Inflammatory macrophage treated with lipopolysaccharide for 1 hour (primary cell): ENCODE measurements at regions not wholly inside any gene's neighbourhood (a gene's known extent, or its start where the extent isn't known, plus 50 kb on each side); places are given as distances from the start of the nearest gene placed in this dataset.
"Not testable (repeated sequence)": the region's sequence is repeated elsewhere in the genome, so short reads cannot be mapped to it uniquely, and the experiment has no call there.

Experiments used
- DNase-seq, 2 donors: peaks; one replicate each; pipeline ENCODE4 v3.0.0-alpha.2; 2020 to 2022

DNA sequence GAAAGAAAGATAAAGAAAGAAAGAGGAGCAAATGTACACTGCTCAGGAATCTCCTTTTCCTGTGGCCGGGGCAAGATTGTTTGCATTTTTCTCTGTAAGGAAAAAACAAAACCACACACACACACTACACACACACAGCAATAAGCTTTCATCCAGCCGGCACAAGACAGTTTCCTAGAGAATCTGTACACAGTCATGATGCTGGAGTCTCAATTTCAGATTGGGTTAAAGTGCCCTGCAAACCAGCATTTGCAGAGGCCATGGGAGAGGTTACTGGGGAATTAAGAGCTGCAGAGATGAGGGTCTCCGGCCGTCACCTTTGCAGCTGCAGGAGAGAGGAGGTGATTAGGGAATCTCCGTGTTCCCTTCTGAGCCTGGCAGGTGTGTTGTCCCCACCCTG lies 1607.5 kb downstream of the RPIA start:
- DNase-seq: not testable (repeated sequence)

DNA sequence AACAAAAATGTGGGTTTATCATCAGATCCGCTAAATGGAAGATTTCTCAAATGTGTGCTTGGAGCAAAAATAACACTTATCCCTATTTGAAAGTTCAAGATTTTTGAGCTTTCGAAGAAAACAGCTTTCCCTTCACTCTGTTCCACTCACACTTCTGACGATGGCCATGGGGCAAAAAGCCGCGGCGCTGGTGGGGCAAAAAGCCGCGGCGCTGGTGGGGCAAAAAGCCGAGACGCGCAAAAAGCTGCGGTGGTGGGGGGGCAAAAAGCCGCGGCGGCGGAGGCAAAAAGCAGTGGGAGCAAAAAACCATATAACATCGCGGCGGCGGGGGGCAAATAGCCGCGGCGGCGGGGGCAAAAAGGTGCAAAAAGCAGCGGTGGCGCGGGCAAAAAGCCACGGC lies 1631.5 kb downstream of the RPIA start:
- not testable (repeated sequence) for DNase-seq

DNA sequence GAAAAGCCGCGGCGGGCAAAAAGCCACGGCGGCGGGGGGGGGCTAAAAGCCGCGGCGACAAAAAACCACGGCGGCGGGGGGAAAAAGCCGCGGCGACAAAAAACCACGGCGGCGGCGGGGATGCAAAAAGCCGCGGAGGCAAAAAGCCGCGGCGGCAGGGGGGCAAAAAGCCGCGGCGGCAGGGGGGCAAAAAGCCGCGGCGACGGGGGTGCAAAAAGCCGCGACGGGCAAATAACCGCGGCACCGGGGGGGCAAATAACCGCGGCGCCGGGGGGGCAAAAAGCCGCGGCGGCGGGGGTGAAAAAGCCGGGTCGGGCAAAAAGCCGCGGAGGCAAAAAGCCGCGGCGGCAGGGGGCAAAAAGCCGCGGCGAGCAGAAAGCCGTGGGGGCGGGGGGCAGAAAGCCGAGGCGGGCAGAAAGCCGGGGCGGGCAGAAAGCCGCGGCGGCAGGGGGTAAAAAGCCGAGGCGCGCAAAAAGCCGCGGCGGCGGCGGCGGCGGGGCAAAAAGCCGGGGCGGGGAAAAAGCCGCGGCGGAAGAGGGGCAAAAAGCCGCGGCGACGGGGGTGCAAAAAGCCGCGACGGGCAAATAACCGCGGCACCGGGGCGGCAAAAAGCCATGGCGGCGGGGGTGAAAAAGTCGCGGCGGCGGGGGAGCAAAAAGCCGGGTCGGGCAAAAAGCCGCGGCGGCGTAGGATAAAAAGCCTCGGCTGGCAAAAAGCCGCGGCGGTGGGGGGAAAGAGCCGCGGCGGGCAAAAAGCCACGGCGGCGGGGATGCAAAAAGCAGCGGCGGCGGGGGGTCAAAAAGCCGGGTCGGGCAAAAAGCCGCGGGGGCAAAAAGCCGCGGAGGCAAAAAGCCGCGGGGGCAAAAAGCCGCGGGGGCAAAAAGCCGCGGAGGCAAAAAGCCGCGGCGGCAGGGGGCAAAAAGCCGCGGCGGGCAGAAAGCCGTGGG lies 1632.4 kb downstream of the RPIA start:
- DNase-seq: not testable (repeated sequence)

DNA sequence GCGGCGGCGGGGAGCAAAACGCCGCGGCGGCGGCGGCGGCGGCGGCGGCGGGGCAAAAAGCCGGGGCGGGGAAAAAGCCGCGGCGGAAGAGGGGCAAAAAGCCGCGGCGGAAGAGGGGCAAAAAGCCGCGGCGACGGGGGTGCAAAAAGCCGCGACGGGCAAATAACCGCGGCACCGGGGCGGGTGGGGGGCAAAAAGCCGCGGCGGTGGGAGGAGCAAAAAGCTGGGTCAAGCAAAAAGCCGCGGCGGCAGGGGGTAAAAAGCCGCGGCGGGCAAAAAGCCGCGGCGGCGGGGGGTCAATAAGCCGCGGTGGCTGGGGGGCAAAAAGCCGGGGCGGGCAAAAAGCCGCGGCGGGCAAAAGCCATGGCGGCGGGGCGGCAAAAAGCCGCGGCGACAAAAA lies 1633.2 kb downstream of the RPIA start:
- not testable (repeated sequence) for DNase-seq

DNA sequence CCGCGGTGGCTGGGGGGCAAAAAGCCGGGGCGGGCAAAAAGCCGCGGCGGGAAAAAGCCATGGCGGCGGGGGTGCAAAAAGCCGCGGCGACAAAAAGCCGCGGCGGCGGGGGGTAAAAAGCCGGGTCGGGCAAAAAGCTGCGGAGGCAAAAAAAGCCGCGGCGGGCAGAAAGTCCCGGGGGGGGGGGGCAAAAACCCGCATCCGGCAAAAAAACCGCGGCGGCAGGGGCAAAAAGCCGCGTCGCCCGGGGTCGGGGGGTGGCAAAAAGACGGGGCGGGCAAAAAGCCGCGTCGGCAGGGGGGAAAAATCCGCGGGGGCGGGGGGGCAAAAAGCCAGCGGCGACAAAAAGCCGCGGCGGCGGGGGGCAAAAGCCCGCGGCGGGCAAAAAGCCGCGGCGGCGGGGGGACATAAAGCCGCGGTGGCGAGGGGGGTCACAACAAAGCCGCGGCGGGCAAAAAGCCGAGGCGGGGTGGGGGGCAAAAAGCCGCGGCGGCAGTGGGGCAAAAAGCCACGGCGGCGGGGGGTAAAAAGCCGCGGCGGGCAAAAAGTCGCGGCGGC lies 1634.4 kb downstream of the RPIA start:
- not testable (repeated sequence) for DNase-seq

DNA sequence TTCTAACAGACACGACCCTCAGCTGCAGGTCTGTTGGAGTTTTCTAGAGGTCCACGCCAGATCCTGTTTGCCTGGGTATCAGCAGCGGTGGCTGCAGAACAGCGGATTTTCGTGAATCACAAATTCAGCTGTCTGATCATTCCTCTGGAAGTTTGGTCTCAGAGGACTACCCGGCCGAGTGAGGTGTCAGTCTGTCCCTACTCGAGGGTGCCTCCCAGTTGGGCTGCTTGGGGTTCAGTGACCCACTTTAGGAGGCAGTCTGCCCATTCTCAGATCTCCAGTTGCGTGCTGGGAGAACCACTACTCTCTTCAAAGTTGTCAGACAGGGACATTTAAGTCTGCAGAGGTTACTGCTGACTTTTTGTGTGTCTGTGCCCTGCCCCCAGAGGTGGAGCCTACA lies 1664.1 kb downstream of the RPIA start:
- not testable (repeated sequence) for DNase-seq

DNA sequence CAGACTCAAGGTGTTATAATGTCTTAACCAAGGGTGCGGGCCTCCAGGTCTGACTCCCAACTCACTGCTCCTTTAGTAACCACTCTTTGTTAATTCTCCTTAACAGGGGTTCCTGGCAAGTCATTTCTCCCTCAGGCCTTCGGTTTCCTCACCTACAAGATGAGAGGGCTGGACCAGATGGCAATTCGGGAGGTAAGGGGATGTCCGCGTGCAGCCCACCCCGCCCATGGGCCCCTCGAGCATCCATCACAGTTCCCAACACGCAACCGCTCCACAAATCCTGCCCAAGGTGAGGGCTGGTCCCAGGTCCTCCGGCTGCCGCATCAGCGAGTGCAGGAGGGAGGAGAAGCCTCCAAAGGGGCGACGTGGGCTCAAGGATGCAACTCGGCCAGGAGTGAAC lies 1667.9 kb downstream of the RPIA start:
- not testable (repeated sequence) for DNase-seq

DNA sequence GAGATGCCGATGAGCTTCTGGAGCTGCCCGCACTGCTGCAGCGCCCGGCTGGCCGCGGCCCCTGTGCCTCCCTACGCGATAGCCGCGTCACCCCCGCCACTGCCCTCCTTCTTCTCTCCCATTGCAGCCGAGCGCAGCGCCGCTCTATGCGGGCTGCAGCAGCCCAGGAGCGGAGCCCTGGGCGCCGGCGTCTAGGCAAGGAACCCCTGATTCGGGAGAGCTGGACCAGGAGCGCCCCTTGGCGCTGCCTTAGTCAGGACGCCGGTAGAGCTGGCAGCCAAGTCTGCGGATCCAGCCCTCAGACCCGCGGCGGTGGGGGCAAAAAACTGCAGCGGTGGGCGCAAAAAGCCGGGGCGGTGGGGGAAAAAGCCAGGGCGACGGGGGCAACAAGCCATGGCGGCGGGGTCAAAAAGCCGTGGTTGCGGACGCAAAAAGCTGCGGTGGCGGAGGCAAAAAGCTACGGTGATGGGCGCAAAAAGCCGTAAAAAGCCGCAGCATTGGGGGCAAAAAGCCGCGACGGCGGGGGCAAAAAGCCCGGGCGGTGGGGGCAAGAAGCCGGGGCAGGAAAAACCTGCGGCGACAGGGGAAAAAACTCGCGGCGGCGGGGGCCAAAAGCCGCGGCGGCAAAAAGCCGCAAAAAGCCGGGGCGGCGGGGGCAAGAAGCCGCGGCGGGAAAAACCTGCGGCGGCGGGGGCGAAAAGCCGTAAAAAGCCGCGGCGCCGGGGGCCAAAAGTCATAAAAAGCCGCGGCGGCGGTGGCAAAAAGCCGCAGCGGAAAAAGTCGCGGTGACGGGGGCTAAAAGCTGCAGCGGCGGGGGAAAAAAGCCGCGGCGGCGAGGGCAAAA lies 1668.6 kb downstream of the RPIA start:
- DNase-seq: not testable (repeated sequence)

DNA sequence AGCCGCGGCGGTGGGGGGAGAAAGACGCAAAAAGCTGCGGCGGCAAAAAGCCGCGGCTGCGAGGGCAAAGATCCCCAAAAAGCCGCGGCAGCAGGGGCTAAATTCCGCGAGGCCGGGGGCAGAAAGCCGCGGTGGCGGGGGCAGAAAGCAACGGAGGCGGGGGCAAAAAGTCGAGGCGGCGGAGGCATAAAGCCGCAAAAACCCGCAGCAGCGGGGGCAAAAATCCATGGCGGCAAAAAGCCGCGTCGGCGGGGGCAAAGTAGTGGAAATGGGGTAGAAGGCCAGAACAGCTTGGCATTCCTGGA lies 1669.2 kb downstream of the RPIA start:
- not testable (repeated sequence) for DNase-seq
